ENCODE measurements at regions not wholly inside any gene's neighbourhood (a gene's known extent, or its start where the extent isn't known, plus 50 kb on each side); places are given as distances from the start of the nearest gene placed in this dataset.
"Not testable (repeated sequence)": the region's sequence is repeated elsewhere in the genome, so short reads cannot be mapped to it uniquely, and the experiment has no call there.

DNA sequence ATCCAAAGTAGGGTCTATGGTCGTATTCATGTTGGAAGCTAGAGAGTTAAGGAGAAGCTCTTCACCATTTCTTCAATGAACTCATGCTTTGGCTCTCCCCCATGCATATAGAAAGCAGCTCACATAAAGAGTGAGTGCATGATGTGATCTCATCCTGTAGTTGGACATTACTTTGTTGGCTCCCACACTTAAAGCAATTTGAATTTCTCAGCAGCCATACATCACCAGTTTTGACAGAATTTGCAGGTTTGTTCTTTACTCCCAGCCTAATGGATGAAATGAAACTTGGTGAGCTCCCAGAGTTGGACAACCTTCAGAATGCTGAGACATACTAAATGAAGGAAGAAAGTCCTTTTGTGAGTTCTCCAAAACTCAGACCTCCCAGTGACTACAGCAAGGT lies 613.5 kb downstream of the IQCM start:
- DNase-seq = no peak

DNA sequence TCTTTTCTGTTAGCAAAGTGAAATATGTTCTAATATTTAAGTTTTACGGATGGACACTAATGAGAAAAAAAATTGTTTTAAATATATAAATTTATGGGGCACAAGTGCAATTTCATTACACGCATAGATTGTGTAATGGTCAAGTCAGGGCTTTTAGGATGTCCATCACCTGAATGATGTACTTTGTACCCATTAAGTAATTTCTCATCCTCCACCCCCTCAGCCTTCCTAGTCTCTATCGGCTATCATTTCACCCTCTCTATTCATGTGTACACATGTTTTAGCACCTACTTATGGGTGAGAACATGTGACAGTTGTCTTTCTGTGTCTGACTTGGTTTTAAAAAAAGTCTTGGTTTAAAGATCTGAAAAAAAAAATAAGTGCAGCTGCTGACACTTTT lies 616.0 kb downstream of the IQCM start:
- DNase-seq = no peak

DNA sequence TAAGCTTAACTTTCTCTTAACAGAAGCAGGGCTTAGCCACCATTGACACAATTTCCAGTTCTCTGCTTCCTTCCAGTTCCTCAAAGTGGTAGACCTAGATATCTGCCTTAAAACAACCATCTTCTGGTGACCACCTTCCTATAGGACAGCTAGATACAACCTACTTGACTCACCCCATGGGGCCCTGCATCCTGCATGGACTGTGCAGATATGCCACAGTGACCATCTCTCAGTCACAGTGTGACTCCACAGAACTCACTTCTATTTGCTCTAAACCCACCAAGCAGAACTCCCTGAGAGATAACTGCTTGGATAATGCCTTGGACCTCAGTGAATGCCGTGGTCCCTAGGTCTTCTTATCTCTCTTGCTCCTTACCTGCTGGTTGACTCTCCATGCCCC lies 621.6 kb downstream of the IQCM start:
- DNase-seq = no peak

DNA sequence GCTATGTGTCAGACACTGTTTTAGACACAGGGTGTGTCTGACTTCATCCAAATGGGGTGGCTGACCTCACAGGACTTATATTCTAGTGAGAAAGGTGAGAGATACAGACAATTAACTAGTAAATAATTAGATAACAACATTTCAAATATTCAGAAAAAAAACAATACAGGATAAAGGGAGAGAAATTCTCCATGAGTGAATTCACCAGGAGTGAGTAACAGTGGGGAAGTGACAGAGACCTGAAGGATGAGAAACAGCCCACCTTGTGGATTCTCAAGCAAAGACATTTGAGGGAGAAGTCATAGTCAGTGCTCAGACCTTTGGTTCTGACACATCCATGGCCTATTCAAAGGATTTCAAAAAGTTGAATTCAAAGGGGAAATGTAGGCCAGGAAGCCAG lies 627.9 kb downstream of the IQCM start:
- DNase-seq = no peak

DNA sequence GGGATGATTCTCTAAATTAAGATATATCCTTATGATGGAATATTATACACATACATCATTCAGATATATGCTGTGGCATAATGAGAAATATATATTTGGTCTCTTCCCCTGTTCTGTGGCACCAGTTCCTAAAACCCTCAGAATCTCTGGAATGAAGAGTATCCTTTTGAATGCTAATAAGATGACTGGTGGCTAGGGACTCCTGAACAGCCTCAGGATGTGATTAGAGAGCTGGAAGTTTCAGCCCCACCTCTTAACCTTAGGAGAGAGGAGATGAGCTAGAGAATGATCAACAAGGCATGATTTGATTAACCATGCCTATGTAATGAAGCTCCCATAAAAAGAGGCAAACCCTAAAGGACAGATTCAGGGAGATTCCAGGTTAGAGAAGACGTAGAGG lies 632.0 kb downstream of the IQCM start:
- DNase-seq = no peak

DNA sequence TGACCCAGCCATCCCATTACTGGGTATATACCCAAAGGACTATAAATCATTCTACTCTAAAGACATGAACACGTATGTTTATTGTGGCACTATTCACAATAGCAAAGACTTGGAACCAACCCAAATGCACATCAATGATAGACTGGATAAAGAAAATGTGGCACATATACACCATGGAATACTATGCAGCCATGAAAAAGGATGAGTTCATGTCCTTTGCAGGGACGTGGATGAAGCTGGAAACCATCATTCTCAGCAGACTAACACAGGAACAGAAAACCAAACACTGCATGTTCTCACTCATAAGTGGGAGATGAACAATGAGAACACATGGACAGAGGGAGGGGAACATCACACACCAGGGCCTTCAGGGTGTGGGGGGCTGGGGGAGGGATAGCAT lies 634.2 kb downstream of the IQCM start:
- not testable (repeated sequence) for DNase-seq

DNA sequence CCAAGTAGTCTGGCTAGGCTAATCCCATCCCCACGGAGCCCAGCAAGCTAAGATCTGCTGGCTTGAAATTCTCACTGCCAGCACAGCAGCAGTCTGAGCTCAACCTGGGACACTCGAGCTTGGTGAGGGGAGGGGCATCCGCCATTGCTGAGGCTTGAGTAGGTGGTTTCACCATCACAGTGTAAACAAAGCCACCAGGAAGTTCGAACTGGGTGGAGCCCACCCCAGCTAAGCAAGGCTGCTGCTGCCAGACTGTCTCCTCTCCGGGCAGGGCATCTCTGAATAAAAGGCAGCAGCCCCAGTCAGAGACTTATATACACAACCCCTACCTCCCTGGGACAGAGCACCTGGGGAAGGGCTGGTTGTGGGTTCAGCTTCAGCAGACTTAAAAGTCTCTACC lies 639.6 kb downstream of the IQCM start:
- no peak for DNase-seq

DNA sequence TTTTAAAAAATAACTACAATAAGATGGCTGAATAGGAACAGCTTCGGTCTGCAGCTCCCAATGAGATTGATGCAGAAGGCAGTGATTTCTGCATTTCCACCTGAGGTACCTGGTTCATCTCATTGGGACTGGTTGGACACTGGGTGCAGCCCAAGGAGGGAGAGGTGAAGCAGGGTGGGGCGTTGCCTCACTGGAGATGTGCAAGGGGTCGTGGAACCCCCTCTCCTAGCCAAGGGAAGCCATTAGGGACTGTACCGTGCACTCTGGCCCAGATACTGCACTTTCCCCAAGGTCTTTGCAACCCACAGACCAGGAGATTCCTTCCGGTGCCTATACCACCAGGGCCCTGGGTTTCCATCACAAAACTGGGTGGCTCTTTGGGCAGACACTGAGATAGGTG lies 640.1 kb downstream of the IQCM start:
- DNase-seq = no peak

DNA sequence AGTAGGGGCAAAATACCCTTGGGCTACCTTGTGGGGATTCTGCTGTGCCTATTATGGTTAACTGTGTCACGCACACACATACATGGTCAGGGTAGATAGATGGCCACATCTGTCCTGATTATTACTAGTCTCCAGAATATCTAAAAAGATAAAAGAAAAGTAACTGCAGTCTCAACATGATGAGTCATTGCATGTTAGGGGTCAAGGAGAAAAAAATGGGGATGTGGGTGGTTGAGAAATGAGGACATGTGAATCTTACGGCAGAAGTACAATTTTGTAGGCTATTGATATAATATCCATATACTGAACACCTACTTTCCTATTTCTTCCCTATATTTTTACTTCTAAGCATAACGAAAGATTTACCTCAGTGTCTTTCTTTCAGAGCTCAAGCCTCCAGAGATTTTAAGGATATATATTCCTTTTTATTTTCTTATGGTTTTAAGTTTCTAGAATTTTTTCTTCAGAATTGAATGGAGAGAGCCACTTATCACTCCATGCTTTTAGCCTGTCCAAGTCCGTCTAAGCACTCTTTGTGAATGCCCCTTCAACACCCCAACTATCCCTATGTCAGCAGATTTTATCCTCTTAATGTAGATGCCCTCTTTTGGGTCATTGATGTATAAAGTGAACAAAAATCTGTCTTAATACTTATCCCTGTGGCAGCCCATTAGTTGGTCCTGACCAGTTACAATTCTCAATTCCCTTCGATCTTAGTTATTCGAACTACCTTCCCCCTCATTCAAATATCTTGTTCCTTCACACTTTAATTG lies 642.2 kb downstream of the IQCM start:
- no peak for DNase-seq

DNA sequence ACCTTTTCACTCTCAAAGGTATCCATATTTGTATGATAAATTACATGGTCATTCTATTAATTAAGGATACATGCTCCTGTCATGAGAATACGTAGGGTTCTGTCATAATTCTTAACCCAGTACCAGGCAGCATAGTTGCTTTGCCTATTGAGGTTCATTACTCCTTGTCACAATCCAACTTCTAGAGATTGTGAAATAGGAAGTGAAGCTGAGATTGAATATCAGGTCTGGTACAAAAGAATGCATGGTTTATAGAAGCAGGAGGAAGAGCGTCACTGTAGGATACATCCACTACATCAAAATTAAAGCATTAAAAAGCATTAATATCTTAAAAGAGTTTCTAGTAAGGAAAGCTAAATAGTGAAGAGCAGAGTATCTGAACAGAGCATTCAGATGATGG lies 647.0 kb downstream of the IQCM start:
- no peak for DNase-seq

DNA sequence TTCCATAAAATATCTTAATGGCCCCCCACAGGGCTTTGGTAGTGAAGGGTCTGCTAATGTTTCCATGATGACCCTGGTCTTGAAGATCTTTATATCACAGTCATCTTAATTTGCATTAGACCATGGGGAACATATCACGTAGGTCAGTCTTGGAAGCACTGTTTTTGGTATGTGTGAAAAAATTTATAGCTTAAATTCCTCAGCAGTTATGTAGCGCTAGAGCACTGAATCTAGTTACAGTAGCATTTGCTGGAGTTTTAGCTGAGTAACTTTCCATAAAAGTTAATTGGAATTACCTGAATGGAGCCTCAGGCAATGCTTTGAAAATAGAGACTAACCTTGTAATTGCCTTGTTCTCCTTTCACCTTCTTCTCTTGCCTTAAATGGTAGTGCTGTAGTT lies 648.8 kb downstream of the IQCM start:
- DNase-seq = no peak

DNA sequence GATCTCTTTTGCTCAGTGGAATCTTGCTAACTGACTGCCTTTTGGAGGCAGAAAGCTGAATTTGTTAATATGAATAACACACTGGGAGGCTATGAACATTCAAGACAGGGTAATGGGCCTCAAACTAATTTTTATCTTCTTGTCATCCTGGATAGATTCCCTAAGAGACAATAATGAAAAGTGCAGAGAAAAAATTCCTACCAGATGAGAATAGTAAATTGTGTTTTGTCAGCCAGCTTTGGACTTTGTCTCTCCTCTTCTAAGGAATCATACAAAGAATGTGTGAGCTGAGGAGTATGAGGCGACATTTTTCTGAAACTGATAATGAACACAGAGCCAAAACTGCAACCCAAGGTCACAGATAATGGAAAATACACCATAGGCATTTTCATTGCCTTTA lies 649.3 kb downstream of the IQCM start:
- no peak for DNase-seq

DNA sequence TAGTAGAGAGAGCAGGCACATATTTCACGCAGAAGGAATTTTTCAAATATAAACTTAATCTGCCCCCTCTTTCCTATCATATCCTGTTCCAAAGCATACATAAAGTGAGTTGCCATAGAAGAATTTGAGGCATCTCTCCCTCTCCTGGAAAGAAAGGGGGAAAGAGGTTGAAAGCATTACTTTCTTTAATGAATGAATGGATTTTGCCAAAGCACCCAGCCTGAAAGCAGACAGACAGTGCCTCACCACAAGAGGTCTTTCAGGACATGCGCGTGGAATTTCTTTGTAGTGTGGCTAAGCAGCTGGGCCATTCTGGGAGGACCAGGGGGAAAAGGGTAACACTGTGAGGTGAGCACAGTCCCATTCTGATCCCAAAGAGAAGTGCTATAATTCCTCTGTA lies 651.4 kb downstream of the IQCM start:
- DNase-seq = no peak

DNA sequence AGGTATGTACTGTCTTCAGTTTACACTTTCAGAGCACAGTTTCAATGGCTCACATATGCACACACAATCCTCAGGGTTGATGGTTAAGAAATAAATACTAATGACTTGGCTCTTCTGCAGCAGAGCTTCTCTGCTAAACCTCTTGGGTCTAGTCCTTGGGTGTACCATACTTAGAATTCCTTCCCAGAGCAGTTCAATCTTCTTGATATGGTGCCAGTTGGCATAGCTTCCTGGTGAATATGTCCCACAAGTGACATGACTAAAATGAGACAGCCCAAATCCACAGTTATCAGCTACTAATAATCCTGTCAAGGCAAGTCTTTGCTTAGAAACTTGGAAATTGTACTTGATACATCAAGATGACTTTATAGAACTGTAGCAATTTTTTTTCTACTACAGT lies 654.4 kb downstream of the IQCM start:
- no peak for DNase-seq

DNA sequence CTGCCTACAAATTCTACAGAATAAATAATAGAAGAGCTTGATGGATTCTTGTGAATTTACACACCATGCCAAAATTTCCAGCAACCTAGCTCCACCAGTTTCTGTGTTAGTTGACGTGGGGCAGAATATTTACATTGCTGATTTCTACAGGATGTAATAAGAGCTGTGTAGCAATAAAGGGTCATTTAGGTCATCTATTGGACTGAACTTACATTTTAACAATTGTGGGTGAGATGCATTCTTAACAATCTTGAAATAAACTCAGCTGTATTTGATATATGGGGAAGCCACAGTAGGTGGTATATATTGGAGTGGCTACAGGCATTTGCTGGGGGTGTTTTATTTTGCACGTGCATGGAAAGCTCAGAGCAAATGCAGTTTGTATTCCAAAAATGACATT lies 655.3 kb downstream of the IQCM start:
- no peak for DNase-seq

DNA sequence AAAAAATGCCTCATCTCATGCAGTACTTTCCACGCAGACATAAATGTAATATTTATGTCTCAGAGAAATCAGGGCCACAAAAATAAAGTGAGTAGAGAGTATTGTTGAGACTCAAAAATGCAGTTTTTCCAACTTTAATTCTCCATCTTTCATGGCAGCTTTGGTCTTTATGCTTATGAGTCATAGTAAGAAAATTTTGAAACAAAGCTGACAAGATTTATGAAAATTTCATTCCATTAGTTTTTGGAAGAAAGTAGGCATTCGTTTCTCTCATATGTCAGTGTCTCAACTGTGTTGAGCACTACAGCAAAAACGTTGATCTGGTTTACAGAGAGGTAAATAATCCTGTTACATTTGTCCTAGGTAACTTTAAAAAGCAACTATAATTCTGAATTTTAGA lies 656.8 kb downstream of the IQCM start:
- no peak for DNase-seq

DNA sequence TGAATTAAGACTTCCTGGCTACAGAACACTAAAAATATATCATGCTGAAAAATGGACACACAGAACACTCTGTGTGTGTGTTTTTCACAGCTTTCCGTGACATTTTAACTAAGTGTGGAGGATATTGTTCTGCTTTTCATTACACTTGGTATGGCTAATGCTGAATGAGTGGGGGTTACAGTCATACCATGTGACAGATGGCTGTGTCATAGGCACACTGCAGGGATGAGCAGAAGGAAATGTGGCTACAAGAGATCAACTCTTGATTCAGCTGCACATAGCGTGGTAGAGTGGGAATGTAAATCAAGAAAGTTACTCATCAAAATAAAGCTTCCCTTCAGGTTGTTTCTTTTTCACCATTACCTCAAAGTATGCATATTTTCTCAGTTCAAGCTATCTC lies 669.8 kb downstream of the IQCM start:
- DNase-seq = no peak

DNA sequence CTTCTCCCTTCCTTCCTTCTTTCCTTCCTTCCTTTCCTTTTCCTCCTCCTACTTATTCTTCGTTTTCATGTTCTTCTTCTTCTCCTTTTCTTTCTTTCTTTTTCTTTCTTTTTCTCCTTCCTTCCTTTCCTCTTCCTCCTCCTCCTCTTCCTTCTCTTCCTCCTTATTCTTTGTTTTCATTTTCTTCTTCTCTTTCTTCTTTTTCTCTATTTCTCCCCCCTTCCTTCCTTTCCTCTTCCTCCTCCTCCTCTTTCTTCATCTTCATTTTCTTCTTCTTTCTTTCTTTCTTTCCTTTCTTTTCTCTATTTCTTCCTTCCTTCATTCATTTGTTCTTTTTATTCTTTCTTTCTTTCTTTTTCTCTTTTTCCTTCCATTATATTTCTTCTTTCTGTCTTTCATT lies 671.6 kb downstream of the IQCM start:
- DNase-seq = no peak

DNA sequence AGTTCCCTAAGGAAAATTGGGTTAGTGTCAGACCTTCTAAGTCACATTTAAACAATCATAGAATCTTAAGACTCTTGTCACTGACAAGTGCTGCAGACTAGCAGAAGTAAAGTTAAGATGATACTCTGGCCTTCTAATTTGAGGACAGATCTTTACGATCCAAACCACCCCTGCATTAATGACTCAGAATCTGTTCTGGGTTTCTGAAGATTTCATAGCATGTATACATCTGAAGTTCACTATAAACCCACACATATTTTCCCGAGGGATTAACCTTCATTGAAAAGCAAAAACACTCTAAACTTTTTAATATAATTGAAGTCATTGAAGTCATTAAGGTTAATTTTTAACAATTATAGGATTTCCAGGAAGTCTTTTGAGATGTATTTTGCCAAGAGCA lies 674.3 kb downstream of the IQCM start:
- no peak for DNase-seq

DNA sequence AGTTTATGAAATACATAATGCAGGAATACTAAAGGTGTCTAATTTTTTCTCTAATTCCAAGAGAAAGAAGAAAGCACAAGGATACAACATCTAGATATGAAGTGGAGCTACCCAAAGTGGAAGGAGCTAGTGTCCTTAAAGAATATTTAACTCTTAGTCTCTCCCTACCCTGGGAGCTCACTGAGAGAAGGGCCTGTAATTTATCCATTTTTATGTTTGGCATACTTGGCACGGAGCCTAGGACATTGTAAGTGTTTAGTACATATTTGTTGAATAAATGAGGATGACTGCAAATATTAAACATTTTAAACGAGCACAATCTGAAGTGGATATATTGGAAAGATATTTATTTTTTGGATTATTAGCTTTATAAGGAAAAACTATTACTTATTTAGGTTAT lies 674.8 kb downstream of the IQCM start:
- no peak for DNase-seq

DNA sequence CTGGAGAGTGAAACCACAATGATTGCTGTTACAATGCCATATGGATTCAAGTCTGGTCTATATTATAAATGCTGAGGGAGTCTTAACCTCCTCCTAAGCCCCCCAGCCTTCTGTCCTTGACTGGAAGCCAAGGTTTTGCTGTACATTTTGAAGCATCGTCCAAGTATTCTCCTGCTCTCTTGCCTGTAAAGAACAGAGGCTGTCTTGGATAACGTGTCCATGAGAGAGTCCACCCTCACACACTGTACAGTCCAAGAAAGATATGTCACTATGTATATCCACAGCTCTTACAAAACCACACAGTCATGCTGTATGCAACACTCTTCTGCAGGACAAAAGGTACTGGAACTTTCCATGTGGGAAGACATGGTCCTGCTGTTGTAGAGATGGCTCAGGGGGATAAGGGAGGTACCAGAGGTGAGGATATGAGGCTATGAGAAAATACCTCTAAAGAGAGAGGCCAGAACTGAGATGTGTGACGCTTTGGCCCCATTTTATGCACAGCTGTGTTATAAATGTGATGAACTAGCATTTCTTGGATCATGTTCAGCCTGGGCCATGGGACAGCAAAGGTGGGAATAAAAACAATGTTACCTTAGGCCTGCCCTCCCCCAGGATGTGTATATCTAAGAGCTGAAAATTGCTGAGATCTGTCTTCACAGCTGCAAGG lies 678.6 kb downstream of the IQCM start:
- DNase-seq = no peak

DNA sequence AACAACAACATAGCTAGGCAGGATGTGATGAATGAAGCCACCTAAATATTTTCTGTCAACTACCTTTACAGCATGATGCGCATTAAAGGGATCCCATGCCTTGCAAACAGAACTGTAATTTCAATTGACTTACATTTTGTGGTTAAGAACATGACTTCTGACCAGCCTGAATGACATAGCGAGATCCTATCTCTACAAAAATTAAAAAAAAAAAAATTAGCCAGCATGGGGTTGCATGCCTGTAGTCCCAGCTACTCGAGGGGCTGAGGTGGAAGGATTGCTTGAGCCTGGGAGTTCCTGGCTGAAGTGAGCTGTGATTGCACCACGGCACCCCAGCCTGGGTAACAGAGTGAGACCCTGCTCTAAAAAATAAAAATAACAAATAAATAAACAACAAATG lies 680.6 kb downstream of the IQCM start:
- no peak for DNase-seq

DNA sequence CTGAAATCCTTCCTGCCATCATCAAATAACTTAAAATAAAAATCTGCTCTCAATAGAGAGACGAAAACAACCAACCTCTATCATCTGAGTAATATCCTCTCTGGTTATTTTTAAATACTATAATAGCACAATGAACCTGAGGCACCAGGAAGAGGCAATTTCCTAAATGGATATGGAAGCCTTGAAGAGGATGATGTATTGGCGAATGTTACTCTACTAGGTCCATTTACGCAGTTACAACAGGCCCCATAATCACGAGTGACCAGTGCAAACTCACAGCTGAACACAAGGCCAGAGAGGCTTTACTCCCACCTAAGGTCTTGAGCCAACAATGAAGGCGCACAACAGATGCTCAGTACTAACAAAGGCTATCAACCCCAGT lies 678.8 kb upstream of the NR3C2 start:
- no peak for DNase-seq

DNA sequence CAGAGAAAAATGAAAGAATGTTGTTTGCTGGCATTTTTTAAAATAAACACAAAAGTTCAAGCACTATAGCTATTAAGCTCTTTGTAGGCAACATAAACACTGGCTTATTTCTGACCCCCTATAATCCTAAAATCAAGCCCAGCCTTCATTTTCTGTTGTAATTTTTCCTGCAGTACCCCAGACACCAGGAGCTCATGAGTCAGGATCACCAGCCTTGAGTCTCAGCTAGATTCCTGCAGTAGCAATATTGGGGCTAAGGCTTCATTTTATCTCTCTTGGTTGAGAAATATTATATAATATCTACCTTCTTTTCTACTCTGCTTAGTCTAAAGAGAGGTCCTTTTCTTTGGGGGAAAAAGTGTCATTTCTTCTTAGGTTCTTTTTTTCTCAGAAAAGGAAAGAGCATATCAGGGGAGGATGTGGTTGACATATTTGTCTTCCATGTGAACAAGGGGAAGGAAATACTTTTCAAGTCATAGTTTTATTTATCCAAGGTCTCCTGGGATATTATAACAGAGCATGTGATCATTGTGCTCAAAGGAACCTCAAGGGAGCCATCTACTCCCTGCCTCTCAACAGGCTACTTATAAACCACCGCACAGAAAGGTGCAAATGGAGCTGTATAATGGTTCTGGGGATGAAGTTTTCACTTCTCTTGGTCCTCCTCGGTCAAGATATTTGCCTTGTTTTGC lies 678.3 kb upstream of the NR3C2 start:
- no peak for DNase-seq

DNA sequence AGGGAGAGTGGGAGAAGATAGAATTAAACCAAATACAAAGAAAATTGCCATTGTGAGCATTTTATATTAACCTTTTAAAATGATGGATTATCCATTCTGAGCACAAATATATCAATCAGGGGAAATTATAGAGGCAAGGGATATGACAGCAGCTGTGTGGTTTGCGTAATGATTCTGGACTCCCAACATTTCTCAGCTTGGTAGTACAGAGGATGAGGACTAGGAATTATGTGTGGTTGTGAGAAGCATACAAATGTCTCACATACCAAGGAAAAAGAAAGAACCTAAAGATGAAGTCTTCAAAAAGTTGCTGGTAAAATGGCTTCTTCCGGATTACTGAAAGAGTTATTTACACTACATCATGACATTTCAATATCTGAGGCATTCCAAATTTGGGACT lies 674.6 kb upstream of the NR3C2 start:
- DNase-seq = no peak
